ENCODE measurements at regions not wholly inside any gene's neighbourhood (a gene's known extent, or its start where the extent isn't known, plus 50 kb on each side); places are given as distances from the start of the nearest gene placed in this dataset.

DNA sequence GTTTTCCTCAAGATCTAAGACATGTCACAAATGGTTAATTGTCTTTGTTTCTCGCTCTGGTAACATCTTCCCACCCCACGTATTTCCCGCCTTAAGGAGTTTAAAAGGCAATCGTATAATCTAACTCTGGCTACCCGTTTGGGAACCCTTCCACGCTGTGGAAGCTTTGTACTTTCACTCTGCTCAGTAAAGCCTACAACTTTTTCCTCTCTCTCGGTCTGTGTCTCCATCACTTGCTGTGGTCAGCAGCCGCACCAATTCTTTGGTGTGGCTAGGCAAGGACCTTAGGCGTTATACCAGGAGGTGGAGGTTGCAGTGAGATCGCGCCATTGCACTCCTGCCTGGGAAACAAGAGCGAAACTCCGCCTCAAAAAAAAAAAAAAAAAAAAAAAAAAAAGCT is 1430.1 kb downstream of the LRRC4C start:
- H3K4me3 ChIP-seq (ENCODE audit: low read depth, low read length) = no peak overlapping the region
- TF ChIP-seq, protein P1, sequence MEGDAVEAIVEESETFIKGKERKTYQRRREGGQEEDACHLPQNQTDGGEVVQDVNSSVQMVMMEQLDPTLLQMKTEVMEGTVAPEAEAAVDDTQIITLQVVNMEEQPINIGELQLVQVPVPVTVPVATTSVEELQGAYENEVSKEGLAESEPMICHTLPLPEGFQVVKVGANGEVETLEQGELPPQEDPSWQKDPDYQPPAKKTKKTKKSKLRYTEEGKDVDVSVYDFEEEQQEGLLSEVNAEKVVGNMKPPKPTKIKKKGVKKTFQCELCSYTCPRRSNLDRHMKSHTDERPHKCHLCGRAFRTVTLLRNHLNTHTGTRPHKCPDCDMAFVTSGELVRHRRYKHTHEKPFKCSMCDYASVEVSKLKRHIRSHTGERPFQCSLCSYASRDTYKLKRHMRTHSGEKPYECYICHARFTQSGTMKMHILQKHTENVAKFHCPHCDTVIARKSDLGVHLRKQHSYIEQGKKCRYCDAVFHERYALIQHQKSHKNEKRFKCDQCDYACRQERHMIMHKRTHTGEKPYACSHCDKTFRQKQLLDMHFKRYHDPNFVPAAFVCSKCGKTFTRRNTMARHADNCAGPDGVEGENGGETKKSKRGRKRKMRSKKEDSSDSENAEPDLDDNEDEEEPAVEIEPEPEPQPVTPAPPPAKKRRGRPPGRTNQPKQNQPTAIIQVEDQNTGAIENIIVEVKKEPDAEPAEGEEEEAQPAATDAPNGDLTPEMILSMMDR (IDR thresholded peaks at IDR 0.05; ENCODE audit: low read depth, low read length, missing control alignments) = no peak
- in situ Hi-C loops (cut with HindIII; ENCODE audit: low sequenced_read_pairs) = no loop called here
- DNase-seq (ENCODE audit: low read depth) = no peak

DNA sequence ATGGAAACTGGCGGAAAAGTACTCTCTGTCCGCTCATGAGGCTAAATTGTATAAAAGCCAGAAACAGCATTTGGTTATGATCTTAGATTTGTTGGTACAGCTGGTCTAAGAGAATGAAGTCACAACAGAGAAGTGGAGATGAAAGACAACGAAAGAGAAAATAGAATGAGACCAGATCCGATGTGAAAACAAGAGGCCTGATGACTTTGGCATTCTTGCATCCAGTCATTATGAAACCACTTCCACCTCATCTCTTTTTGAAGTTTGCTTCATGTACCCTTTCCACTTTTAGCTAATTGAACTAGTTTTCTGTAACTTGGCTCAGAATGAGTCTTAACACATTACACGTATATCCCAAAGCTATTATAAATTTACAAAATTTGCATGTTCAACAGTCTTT is 1431.7 kb downstream of the LRRC4C start:
- no peak overlapping the region for H3K4me3 ChIP-seq (ENCODE audit: low read depth, low read length)
- TF ChIP-seq, protein P1 (IDR thresholded peaks at IDR 0.05; ENCODE audit: low read depth, low read length, missing control alignments) = no peak
- DNase-seq (ENCODE audit: low read depth) = no peak
- in situ Hi-C loops (cut with HindIII; ENCODE audit: low sequenced_read_pairs) = no loop called here

DNA sequence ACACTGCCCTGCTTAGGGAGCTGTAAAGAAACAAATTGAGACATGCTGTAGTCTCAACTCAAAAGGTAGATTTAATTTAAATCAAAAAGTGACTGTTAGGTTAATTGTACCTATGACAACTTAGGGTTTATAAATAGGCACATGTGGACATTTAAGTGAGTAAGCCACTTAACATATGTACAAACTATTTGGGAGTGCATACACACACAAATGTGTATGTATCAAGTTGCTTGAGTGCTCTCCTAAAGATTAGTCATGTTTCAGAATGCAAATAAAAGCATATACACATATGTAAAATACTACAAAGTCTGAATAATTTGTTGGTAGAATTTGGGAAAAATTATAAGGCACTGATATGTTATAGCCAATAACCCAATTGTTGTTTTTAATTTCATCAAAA is 1435.7 kb downstream of the LRRC4C start:
- in situ Hi-C loops (cut with HindIII; ENCODE audit: low sequenced_read_pairs) = no loop called here

DNA sequence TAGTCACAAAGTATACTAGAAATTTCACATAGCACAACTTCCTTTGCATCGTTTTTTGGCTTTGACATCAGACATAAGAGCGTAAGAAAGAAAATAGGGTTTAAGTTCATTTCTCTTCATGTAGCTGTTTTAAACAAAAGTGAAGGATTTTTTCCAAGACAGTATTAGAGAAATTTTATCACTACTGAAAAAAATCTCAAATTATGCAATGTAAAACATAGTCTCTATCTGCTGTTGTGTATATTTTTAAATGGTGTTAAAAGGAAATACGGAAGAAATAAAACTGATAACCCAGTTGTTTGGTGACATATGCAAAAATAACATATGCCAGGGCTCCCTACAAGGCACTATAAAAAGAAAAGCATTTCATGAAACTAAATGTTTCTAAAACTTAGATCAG is 1449.4 kb downstream of the LRRC4C start:
- TF ChIP-seq, protein P1 (IDR thresholded peaks at IDR 0.05; ENCODE audit: low read depth, low read length, missing control alignments) = no peak
- in situ Hi-C loops (cut with HindIII; ENCODE audit: low sequenced_read_pairs) = no loop called here
- no peak overlapping the region for H3K4me3 ChIP-seq (ENCODE audit: low read depth, low read length)
- DNase-seq (ENCODE audit: low read depth) = no peak

More for the DNA sequence above, 1435.7 kb downstream of the LRRC4C start:
- no peak overlapping the region for H3K4me3 ChIP-seq (ENCODE audit: low read depth, low read length)
- DNase-seq (ENCODE audit: low read depth) = no peak
- TF ChIP-seq, protein P1 (IDR thresholded peaks at IDR 0.05; ENCODE audit: low read depth, low read length, missing control alignments) = no peak

DNA sequence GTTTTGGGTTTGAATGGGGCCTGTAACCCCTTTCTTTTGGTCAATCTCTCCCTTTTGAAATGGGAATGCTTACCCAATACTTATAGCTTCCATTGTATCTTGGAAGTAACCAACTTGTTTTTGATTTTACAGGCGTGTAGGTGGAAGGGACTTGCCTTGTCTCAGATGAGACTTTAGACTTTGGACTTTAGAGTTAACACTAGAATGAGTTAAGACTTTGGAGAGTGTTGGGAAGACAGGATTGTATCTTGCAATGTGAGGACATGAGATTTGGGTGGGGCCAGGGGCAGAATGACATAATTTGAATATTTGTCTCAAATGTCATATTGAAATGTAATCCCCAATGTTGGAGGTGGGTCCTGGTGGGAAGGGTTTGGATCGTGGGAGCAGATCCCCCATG is 1466.9 kb downstream of the LRRC4C start:
- in situ Hi-C loops (cut with HindIII; ENCODE audit: low sequenced_read_pairs) = no loop called here
- TF ChIP-seq, protein P1 (IDR thresholded peaks at IDR 0.05; ENCODE audit: low read depth, low read length, missing control alignments) = no peak

DNA sequence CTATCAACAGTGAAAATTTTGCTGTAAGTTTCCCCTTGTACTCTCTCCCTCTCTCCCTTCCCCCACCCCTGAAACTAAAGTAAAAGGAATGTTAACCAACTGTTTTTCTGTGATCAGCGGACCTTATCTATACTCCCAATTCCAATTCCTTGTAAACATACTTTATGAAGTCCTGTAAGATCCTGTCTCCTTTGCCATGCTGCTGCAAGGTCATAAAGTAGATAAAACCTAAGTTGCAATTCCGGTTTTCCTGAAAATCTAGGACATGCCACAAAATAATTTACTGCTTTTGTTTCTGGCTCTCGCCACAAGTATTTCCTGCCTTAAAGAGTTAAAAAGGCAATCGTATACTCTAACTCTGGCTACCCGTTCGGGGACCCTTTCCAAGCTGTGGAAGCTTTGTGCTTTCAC is 1469.0 kb downstream of the LRRC4C start:
- H3K4me3 ChIP-seq (ENCODE audit: low read depth, low read length) = no peak overlapping the region
- in situ Hi-C loops (cut with HindIII; ENCODE audit: low sequenced_read_pairs) = no loop called here
- DNase-seq (ENCODE audit: low read depth) = no peak
- TF ChIP-seq, protein P1 (IDR thresholded peaks at IDR 0.05; ENCODE audit: low read depth, low read length, missing control alignments) = no peak

More for the DNA sequence above, 1466.9 kb downstream of the LRRC4C start:
- DNase-seq (ENCODE audit: low read depth) = no peak
- H3K4me3 ChIP-seq (ENCODE audit: low read depth, low read length) = no peak overlapping the region

DNA sequence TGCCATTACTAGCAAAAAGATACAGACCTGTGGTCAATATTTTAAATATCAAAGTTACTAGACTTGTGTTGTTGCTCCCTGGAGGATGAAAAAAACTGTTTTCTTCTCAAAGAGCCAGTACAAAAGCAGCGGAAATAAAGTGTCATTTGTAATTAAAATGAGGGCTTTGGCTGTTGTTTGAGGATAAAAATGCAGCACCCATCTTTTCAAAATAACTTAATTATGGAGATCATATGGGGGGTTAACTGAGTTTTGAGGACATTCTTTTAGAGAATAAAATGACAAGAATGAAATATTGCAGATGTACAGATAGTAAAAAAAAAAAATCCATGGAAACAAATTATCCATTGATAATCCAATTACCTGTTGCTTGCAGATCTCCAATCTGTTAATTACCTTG is 1484.4 kb downstream of the LRRC4C start:
- no peak overlapping the region for H3K4me3 ChIP-seq (ENCODE audit: low read depth, low read length)
- no peak for DNase-seq (ENCODE audit: low read depth)
- TF ChIP-seq, protein P1 (IDR thresholded peaks at IDR 0.05; ENCODE audit: low read depth, low read length, missing control alignments) = no peak
- in situ Hi-C loops (cut with HindIII; ENCODE audit: low sequenced_read_pairs) = no loop called here
